Muscle of back (tissue), 3 donors: ENCODE measurements at regions not wholly inside any gene's neighbourhood (a gene's known extent, or its start where the extent isn't known, plus 50 kb on each side); places are given as distances from the start of the nearest gene placed in this dataset.

Experiments
- DNase-seq, 3 donors: peaks; one replicate each; pipeline versions ENCODE4 v3.0.0 to v3.0.0-alpha.2; 2013

DNA sequence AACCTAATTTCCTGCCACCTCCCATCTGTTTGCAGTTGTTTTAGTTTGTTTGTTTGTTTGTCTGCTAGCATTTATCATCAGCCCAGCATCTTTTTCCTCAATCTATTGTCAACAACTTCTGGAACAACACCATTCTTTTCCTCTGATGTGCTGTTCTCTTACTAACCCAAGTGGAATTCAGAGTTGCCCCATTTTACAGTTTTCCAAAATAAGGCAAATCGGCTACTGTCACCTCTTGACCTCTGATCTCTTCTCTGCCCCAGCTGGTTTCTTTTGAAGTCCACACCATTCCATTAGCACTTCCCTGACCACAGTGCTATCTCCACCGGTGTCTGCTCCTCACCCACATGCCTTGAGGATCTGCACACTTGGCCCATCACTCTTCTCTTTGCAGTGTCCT, 102.4 kb downstream of the EFNB2 start:
- DNase-seq, result no peak

DNA sequence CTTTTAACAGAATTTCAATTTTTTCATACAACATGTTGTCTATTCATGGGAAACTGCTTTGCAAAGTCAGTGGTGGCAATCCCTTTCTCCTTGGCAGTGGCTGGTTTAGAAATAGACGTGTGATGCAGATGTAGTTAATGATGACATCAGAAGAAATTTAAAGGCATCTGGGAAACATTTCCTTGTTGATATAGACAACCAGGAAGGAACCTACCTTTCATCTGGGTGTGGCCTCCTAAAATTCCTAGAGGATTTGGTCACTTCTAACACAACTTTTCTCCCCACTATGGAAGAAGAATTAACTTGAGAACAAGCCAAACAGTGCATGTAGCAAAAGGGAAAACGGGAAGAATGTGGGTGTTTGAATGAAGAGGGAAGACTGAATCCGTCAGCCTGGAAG, 102.8 kb downstream of the EFNB2 start:
- no peak for DNase-seq

DNA sequence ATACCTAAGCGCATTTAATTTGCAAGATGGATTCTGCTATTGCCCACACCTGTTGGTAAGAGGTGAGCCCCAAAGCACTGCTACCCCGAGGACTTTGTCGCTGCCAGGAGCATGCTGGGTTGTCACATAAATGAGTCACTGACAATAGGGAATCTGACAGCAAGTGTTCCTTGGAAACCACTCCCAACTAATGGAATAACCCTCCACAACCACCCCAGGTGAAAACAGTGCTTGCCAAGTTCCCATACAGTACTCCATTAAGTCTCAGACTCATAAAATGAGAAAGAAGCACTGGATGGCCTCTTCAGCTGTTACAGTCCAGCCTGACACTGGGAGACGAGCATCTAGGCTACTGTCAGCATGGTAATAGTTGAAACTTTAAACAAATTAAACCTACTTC, 108.6 kb downstream of the EFNB2 start:
- no peak for DNase-seq

DNA sequence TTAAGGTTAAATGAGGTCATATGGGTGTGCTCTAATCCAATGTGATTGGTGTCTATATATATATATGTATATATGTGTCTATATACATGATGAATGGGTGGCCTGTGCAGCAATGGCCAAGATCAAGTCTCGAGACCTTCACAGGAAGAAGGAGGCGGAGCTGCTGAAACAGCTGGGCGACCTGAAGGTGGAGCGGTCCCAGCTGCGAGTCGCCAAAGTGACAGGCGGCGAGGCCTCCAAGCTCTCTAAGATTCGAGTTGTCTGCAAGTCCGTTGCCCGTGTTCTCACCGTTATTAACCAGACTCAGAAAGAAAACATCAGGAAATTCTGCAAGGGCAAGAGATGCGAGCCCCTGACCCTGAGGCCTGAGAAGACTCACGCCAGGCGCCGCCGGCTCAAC, 109.8 kb downstream of the EFNB2 start:
- no peak for DNase-seq

DNA sequence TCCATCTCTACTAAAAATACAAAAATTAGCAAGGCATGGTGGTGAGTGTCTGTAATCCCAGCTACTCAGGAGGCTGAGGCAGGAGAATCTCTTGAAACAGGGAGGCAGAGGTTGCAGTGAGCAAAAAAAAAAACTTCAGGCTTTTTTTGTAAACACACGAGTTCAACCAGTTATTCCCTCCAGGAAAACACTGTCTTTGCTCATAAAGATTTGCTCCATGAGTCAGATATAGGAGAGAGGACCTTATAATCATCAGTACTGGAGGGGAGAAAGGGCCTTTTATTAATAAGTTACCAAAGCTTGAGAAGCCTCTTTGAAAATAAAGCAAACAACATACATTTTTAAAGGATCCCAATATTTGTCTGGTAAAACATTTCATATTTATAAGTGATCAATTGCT, 110.7 kb downstream of the EFNB2 start:
- no peak for DNase-seq

DNA sequence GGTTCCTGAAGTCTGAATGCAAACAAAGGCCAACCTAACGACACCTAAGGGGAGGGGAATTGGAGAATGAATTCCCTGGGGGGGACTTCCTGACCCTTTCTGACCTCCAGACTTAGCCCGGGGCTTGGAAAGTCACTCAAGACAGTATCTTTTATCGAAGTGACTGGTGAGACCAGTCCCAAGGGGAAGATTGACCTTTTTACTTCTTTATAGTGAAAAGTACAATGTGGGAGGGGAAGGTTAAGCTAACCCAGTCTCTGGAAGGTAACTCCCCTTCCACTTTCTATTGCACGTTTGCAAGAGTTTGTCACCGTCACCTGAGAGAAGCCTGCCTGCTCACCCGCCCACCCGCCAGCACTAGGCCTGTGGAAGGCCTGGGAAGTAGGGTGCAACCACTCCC, 111.9 kb downstream of the EFNB2 start:
- DNase-seq, result no peak

DNA sequence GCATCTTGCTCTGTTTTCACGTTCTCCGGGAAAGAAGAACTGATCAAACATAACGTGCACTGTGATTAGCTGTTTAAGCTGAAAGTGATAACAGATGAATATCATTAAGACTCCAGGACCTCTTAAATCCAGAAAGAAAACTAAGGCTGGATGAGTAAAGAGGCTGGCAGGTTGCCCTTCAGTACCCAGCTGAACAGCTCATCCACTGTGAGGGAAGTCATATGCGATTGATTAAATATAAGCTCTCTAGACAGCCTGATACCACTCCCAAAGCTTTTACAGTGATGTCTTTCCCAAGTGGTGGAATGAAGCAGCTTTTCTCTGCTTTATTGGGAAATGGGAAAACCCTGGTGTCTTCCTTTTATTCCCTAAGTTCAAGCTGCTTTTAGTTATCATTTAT, 116.9 kb downstream of the EFNB2 start:
- peak; percentile 4 to 83 (median 38) for DNase-seq

DNA sequence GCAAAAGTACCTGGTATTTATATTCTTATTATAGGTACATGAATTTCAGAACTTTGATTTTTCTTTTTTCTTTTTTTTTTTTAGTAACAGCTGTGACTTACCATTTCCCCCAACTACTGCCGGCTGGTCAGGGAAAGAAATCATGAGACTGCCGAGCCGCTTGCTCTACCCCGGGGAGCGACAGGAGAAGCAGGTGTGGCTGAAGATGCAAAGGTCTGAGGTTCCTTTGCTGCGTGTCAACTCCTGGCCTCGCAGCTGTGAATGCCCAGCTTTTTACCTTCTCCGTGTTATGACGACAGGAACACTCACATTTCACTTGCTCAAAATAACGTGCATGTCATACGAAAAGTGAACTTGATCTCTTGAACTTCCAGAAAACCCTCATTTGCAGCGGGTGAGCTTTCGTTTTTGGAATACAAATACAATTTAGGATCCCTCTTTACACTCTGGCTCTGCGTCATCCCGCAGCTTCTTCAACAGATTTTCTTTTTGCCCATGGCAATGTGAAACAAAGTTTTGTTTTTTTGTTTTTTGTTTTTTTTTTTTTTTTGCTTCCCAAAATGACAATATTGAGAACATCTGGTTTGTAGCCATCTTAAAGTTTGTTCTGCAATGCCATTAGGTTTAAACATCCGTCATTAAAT, 117.9 kb downstream of the EFNB2 start:
- peak in 2 of 3 donors; percentile 4 to 48 for DNase-seq

DNA sequence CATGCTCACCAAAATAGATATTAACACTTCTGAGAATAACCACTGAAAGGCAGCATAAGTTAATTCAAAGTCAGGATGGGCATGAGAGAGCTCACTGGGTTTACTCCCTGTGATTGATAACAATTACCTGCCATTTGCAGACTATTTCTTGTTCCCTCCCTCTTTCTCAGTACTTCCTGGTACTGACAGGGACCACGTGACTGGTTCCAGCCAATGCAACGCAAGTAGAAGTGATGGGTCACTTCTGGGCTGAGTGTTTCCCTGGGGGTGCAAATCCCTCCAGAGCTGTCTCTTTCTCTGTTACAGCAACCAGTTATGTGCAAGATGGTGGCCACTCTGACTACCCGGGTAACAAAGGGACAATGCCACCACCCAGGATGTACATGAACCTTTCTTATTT, 118.8 kb downstream of the EFNB2 start:
- DNase-seq, result no peak

DNA sequence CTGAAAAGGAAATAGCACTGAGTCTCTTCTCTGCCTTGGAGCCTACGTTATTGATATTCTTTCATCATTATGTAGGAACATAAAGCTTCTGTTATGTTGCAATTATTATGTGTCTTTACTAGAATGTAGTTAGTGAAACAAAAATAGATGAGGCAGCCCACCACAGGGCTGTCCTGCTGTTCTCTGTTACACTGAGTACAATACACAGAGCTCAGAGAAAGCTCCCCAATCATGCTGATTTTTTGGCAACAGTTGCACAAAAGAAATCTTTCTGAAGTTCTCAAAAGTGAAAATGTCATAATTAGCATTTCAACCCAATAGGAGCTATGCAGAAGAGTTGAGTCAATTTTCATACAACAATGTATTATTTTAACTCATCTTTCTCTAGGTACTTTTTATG, 119.5 kb downstream of the EFNB2 start:
- peak in 1 of 3 donors; percentile 7 for DNase-seq

DNA sequence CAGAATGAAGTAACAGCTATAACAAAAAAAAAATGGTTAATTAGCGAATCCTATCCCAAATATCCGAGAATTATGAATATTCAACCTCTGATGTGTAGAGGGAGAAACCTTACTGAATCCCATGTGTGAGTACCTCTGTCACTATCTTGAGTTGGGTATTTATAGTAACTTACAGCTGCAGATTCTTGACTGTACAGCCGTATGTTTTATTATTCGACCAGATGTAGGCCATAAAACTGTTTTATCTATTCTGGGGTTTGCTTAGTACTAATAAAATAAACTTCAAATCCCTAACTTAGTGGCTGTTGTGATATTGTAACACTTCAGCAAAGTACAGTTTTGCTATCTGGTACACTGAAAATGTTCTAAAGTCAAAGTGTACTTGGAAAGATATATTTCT, 120.0 kb downstream of the EFNB2 start:
- DNase-seq, result peak in 1 of 3 donors; percentile 47

DNA sequence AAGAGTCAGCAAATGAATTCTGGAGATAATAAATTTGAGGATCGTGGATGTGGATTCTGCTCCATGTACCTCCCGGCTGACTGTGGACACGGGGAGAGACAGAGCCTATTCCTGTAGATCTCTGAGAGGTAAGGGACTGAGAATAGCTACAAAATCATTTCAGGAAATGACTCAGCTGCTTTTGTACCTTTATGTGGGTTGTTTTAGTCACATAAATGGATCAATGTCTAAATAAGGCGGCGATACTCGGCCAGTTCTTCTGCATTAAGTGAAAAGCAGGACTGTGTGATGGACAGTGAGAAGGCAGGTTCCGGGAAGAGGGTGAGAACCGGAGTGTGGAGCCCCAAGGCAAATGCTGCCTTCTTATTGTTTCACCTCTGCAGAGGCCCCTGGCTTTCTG, 128.1 kb downstream of the EFNB2 start:
- no peak for DNase-seq

DNA sequence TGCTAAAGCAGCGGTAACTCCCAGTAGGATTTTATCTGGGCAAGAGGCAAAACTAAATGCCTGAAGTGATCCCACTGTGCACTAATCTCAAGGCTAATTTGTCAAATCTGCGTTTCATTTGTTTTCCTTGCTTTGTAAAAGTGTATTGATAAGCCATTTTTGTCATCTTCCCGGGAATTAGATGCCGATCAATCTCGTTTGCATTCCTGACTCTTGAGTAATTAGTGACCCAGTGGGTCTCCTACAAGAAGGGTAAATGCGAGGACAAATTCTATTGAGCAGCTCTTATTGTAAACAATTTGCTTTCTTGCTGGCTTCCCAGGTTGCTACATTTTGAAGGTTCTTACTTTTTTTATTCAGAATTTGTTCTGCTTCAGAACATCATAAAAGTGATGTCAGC, 129.7 kb downstream of the EFNB2 start:
- DNase-seq, result no peak

DNA sequence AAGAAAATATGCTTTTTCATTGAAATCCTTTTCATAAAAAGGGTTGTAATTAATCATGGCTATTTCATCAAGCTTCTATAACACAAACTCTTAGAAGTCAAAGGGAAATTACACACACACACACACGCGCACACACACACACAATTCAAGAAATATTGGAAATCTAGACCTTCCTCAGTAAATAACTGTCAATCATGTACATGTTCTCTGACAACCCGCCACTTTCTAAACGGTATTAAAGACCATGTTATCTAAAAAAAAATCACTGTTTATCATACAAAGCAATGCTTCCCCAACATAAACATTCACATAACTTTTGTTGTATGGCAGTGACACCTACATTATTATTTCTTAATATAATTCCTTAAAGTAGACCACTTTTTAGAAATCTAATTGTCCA, 132.2 kb downstream of the EFNB2 start:
- DNase-seq, result no peak

DNA sequence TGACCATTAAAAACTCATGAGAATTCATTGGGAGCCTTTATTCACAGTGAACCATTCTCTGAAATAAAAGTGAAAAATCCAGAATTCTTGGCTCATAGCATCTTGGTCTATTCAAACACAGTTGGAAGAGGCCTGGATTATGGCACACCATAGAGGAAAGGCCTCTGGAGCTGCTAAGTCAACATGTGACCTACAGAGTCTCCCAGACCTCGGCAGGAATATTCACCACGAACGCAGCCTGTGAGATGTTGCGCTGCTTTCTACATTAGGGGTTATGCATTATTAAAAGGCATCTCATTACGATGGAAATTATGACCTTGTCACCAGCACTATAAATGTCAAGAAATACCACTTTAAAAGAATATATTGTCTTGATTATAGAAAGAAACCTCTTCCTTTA, 132.6 kb downstream of the EFNB2 start:
- no peak for DNase-seq

DNA sequence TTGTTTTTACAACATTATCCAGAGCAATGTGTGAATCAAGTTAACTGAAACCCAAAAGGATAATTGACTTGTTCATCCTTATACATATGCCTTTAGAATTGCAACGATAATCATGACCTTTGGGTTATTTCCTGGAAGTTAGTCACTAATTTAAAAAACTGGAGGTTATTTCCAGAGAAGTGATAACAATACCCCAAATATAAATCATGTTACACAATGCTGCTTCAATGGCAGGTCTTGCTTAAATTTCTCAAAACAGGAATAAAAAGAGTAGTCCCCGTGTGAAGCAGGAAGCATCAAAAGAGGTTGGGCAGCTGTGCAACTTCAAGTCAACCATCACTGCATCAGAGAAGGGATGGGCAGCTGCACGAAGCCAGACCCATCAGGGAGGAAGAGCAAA, 134.4 kb downstream of the EFNB2 start:
- no peak for DNase-seq

DNA sequence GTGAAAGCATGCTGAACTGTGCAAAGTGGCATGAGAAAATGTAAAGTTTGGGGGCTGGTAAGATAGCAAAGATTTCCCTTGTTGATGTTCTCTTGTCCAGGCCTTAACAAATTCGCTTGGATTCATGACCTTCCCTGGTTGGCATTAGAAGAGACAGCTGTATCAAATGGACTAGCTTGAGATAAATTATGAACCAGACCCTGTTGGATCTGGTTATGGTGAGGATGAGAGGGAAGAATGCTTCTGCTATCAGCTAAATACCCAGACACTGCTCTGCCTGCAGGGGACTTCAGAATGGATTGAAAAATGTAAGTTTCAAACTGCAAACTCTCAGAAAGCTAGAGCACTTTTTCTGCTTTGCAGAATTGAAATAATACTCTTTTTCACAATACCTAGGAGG, 135.2 kb downstream of the EFNB2 start:
- no peak for DNase-seq

DNA sequence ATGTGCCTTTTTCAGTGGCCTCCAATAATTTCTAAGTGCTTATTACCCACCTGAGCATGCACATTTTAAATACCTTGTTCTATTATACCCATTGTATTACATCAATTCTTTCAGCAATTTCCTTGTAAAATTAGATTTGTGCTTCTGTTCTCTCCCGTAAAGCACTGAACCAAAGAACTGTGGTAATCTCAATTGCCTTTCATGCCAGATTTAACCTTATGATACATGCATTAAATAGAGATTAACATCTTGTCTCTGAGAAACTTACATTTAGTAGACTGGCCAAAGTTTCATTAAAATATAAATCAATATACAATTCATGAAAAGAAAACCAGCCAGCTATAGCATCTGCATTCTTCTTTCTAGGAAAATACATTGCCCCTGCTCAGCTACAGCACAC, 137.2 kb downstream of the EFNB2 start:
- DNase-seq, result no peak

DNA sequence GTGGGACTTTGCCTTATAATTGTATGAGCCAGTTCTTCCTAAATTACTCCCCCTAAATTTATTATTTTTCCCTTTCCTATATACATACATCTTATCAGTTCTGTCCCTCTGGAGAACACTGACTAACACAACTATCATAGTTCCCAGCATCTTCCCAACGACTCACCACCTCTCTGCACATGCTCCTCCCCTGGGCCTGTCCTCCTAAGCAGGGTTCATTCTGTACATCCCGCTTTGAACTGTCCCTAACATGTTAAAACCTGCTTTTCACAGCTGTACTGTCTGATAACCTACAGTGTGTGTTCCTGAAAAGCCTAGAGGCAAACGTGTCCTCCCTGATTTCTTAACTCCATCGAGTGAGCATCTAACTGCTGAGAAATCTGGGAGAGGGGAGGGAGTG, 141.7 kb downstream of the EFNB2 start:
- DNase-seq, result no peak

DNA sequence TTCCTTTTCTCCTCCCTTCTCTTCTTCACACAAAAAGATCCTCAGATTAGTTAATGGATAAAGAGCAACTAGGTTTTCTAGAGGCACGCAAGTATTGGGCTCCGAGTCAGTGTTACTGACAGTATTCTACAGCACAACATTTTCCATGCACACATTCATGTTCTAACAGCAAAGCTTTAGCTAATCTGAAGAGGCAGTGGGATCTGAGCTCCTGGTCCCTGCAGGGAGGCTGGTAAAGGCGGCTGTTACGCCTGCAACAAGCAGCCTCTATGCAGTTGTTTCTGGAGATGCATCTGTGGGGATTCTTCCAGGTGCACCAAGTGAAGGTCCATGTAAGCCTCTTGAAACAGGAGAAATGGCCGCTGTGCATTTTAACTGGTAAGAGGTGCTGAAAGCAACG, 143.8 kb downstream of the EFNB2 start:
- no peak for DNase-seq

DNA sequence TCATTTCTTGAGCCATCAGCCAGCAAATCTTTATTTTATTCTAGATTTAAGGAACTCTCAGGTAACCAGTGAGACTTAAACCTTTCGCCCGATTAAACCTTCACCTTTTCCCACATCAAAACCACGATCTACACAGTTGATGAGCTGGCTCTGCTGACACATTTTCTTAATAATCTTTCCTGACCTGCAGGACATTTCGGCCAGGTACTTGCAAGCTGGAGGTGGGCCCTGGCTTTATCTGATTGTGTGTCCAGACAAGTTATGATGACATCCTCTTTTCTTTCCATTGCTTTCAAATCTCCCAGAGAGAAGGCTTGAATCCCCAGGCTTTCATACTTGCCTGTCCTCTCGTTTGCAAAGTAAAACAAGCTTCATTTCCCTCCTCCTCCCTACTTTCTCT, 144.2 kb downstream of the EFNB2 start:
- no peak for DNase-seq

DNA sequence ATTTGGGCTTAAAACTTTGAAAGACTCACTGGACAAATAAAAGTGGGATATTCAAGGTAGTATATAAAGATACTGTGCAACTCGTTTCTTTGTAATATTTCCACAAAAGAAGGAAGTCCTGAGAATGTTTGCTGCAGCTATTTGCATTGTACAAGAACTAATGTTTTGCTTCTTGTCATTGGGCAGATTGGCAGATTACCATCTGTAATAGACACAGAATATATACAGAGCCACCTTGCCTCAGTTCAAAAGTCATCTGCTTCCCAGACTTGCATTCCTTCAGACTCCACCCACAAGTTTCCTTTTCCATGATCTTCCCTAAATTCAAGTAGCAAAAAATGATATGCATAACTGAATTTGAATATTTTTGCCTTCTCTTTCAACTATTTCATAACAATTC, 145.1 kb downstream of the EFNB2 start:
- DNase-seq, result no peak

DNA sequence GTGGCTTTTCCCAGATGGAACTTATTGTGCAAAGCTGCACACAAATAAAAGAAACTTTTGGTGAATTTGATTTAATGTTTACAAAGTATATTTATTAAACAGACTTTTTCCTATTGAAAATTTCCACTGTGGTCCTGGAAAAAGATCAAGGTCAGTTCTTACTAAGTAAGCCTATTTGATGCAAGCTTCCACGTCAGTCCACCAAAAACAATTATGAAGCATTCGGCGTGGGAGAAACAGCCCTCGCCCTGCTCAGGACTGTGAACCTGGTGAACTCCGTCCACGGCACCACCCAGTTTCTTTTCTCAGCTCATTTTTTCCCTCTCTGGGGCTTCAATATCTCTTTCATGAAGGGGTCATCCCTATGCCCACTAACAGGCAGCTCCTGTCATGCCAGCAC, 149.8 kb downstream of the EFNB2 start:
- DNase-seq, result no peak

DNA sequence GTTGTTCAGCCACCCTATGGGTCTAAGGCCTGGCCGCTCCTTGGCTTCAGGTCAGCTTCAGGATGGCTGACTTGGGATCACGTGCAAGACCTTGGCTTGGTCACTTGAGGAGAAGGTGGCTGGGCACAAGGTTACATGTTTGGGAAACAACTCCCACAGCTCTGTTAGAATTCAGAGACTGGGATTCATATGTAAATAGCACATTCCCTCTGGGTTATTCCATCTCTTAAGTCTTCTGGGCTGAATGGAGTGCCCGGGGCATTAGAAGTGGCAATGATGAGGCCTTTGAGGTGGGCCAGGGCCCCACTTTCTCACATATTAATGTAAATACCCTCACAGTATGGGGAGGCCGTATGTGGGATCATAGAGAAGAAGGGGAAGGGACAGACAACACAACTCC, 150.9 kb downstream of the EFNB2 start:
- DNase-seq, result no peak

DNA sequence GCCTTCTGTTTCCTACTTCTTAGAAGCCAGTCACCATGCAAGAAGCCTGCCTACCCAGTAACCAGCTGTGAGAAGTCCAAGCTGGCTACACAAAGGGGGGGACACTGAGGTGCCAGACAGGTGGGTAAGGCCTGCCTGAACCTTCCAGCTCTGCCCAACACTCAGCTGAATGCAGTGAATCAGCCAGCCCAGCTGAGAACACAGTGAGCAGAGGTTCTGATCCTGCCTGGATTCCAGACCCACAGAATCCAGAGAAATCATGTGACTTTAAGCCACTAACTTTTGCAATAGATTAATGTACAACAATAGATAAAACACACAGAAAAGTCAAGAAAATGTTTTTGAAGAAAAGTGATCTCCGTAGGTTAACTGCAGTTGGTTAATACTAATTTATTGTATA, 151.7 kb downstream of the EFNB2 start:
- DNase-seq, result no peak
